HFFc6 (cell line): ENCODE measurements at regions not wholly inside any gene's neighbourhood (a gene's known extent, or its start where the extent isn't known, plus 50 kb on each side); places are given as distances from the start of the nearest gene placed in this dataset.

Experiments
- DNase-seq: peaks from one replicate; pipeline ENCODE4 v3.0.0-alpha.2; 2018
- H3K27ac Mint-ChIP-seq: 2 replicates; pipeline ENCODE4 v1.8.0; 2020; ENCODE audit warnings: mild to moderate bottlenecking, mixed read lengths
- H3K27me3 Mint-ChIP-seq: 2 replicates; pipeline ENCODE4 v1.8.0; 2021; ENCODE audit warnings: mild to moderate bottlenecking, moderate library complexity, mixed read lengths; ENCODE audit not compliant: insufficient read depth
- H3K36me3 Mint-ChIP-seq: 2 replicates; pipeline ENCODE4 v1.8.0; 2021; ENCODE audit warnings: low read depth, mixed read lengths
- H3K4me1 Mint-ChIP-seq: 2 replicates; pipeline ENCODE4 v1.8.0; 2020; ENCODE audit warnings: low read depth, mixed read lengths
- H3K4me3 Mint-ChIP-seq: 2 replicates; pipeline ENCODE4 v1.8.0; 2020; ENCODE audit warnings: mild to moderate bottlenecking, moderate library complexity, mixed read lengths
- H3K9me3 Mint-ChIP-seq: 2 replicates; pipeline ENCODE4 v1.8.0; 2020; ENCODE audit warnings: mild to moderate bottlenecking, mixed read lengths
- TF ChIP-seq, protein P1 (sequence below): fragments of 200-600 bp; sonication (generic); IDR thresholded peaks from 2 replicates; pipeline ENCODE4 v1.5.0; 2021; ENCODE audit warnings: antibody characterized with exemption, mild to moderate bottlenecking

GRCh38 chr13:89269737-89270136 is 1598.6 kb downstream of the SLITRK5 start:
- DNase-seq: no peak
- no peaks in the 10 kb centered on the region for H3K4me1 Mint-ChIP-seq
- H3K9me3 Mint-ChIP-seq: peaks cover 17% of the 10 kb centered on the region
- no peak overlapping the region for H3K4me3 Mint-ChIP-seq
- H3K27me3 Mint-ChIP-seq: no peaks in the 10 kb centered on the region
- H3K27ac Mint-ChIP-seq: no peak overlapping the region
- H3K36me3 Mint-ChIP-seq: no peaks in the 10 kb centered on the region
- TF ChIP-seq, protein P1, sequence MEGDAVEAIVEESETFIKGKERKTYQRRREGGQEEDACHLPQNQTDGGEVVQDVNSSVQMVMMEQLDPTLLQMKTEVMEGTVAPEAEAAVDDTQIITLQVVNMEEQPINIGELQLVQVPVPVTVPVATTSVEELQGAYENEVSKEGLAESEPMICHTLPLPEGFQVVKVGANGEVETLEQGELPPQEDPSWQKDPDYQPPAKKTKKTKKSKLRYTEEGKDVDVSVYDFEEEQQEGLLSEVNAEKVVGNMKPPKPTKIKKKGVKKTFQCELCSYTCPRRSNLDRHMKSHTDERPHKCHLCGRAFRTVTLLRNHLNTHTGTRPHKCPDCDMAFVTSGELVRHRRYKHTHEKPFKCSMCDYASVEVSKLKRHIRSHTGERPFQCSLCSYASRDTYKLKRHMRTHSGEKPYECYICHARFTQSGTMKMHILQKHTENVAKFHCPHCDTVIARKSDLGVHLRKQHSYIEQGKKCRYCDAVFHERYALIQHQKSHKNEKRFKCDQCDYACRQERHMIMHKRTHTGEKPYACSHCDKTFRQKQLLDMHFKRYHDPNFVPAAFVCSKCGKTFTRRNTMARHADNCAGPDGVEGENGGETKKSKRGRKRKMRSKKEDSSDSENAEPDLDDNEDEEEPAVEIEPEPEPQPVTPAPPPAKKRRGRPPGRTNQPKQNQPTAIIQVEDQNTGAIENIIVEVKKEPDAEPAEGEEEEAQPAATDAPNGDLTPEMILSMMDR: no peak

DNA sequence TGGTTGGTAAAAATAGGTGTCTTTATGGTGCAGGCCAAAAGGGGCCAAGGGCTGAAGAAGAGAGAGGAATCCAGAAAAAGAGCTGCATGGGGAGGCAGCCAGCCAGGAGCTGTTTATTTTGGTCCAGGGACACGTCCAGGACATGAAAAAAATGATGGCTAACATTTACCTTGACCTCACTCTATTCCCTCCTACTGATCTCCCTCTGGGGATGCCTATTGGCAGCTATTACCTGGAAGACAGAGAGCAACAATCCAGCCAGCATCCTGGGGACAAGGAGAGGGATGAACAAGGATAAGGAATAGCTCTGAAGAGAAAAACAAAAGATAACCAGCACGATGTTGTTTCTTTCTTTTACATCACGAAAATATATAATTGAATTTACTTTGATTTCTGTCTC is 1599.6 kb downstream of the SLITRK5 start:
- Mint-ChIP-seq H3K27ac (no peak overlapping the region), H3K36me3 (no peaks in the 10 kb centered on the region), H3K4me1 (no peaks in the 10 kb centered on the region), H3K4me3 (no peak overlapping the region), H3K27me3 (no peaks in the 10 kb centered on the region), H3K9me3 (peaks cover 17% of the 10 kb centered on the region)
- no peak for DNase-seq
- TF ChIP-seq, protein P1: no peak

- no peak overlapping the region for H3K4me3 Mint-ChIP-seq
- no peaks in the 10 kb centered on the region for H3K36me3 Mint-ChIP-seq
- peaks cover 33% of the 10 kb centered on the region for H3K9me3 Mint-ChIP-seq
- H3K27me3 Mint-ChIP-seq: no peaks in the 10 kb centered on the region
- H3K27ac Mint-ChIP-seq: no peak overlapping the region
- no peaks in the 10 kb centered on the region for H3K4me1 Mint-ChIP-seq
- TF ChIP-seq, protein P1: no peak
- no peak for DNase-seq
Measured at GRCh38 chr13:89279374-89279773, 1608.2 kb downstream of the SLITRK5 start.

DNA sequence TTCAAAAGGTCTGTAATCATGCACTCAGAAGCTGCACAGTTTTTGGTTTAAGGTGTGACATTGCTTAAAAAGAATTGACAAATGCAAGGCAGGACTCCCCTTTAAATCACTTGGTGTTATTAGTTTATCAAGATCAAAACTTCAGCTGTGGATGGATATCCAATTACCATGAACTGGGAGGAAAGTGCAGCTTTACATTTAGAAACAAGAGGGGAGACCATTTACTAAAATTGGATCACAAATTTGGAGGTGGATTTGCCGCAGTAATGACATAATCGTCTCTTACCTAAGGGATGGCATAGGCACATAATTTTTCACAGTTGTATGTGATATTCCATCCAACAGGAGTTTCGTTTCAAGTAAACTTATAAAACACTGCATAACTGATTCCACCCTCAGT is 1610.2 kb downstream of the SLITRK5 start:
- H3K9me3 Mint-ChIP-seq: peaks cover 30% of the 10 kb centered on the region
- TF ChIP-seq, protein P1: no peak
- no peak for DNase-seq
- H3K27me3 Mint-ChIP-seq: no peaks in the 10 kb centered on the region
- H3K27ac Mint-ChIP-seq: no peak overlapping the region
- no peaks in the 10 kb centered on the region for H3K4me1 Mint-ChIP-seq
- no peaks in the 10 kb centered on the region for H3K36me3 Mint-ChIP-seq
- H3K4me3 Mint-ChIP-seq: no peak overlapping the region

DNA sequence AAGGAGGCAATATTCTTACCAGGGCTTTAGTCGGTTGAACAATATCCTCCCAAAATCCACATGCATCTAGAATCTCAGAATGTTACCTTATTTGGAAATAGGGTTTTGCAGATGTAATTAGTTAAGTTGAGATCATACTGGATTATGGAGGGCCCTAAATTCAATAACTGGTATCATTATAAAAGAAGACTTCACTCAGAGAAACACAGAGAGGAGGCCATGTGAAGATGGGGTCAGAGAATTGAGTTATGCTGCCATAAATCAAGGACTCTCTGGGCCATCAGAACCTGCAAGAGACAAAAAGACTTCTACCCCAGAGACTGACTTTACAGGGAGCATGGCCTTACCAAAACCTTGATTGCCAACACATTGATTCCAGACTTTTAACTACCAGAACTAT is 1611.1 kb downstream of the SLITRK5 start:
- Mint-ChIP-seq H3K36me3 (no peaks in the 10 kb centered on the region), H3K27me3 (no peaks in the 10 kb centered on the region), H3K4me3 (no peak overlapping the region), H3K4me1 (no peaks in the 10 kb centered on the region), H3K27ac (no peak overlapping the region), H3K9me3 (peaks cover 33% of the 10 kb centered on the region)
- DNase-seq: no peak
- TF ChIP-seq, protein P1: no peak

- TF ChIP-seq, protein P1: no peak
- Mint-ChIP-seq H3K27ac (no peak overlapping the region), H3K36me3 (peaks cover 5% of the 10 kb centered on the region; the same call in 1 of the 2 replicates), H3K4me1 (no peaks in the 10 kb centered on the region), H3K27me3 (no peaks in the 10 kb centered on the region), H3K9me3 (peaks cover 28% of the 10 kb centered on the region), H3K4me3 (no peak overlapping the region)
- DNase-seq: no peak
Measured at GRCh38 chr13:89287381-89287780, 1616.2 kb downstream of the SLITRK5 start.
